NOMO-1 treated with dmso at 0.1 percent for 144 hours (cell line): ENCODE measurements at regions not wholly inside any gene's neighbourhood (a gene's known extent, or its start where the extent isn't known, plus 50 kb on each side); places are given as distances from the start of the nearest gene placed in this dataset.
"Not testable (repeated sequence)": the region's sequence is repeated elsewhere in the genome, so short reads cannot be mapped to it uniquely, and the experiment has no call there.

ENCODE experiments used
- DNase-seq: peaks from one replicate; lab custom pipeline; 2025; ENCODE audit not compliant: unreplicated experiment; lab: John Stamatoyannopoulos, UW

DNA sequence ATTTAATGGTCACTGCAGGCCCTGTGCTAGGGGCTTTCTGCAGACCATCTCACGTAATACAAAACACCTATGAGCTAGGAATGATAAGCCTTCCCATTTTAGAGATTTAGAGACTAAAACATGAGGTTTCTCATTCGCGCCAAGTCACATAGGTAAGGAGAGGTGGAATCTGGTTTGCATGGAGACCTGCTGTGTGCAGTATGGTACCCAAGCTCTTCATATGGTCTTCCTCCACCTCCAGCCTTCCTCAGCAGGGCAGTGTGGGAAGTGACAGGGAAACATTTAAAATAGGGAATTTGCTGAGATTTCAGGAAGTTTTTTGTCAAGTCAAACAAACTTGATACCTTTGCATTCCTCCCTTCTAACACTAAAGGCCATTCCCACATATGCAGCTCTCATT, 337.6 kb downstream of the IL20RB start:
- no peak for DNase-seq

DNA sequence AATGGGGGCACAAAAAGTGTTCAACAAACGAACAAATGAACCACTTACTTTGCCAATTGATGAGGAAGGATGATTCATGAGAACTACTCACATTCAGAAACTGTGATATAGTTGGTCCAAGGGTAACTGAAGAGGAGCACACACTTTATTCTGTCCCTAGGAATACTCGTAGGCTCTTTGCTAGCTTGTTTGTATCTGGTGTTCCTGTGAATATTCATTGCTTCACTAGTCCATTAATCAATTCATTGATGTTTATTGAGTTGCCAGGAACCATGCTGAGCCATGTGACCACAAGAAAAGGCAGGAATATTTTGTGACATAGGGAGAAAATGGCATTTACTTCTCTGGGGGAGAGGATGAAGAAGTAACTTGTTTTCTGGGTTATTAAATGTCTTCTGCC, 338.3 kb downstream of the IL20RB start:
- DNase-seq, result no peak

DNA sequence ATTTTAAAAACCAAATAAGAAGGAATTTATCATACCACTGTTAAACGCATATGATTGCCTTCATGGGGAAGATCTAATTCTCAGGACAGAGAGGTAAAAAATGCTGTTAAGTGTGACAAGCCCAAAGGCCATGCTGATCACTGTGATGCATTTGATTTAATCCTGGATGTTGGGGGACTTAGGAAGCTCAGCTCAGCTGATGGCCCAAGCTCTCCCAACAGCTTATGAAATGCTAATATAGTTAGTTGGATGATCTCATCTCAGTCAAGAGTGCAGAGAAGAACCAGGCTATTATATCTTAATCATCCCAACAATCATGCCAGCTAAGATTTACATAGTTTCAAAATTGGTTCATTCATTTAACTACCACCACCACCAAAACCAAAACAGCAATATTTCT, 340.0 kb downstream of the IL20RB start:
- DNase-seq, result no peak

DNA sequence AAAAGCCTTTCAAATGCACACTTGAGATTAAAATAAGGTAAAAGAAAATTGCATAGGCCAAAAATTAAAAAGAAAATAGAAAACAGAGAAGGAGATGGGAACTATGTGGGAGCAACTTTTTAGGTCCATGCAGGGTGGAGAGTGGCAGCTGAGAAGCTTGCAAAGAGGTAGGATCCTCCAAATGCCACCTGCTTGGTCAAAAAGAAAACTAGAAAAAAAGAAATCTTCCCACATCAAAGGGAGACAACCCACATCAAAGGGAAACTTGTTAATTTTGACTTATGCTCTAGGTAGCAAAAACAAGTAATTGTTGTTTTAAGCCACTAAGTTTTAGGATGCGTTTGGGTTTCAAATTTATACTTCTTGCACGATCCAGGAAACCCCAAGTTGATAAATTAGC, 342.9 kb downstream of the IL20RB start:
- no peak for DNase-seq

GRCh38 chr3:137304313-137305056, 346.7 kb downstream of the IL20RB start:
- no peak for DNase-seq

GRCh38 chr3:137324114-137324513, 366.3 kb downstream of the IL20RB start:
- DNase-seq, result no peak

GRCh38 chr3:137325170-137325569, 367.4 kb downstream of the IL20RB start:
- DNase-seq, result no peak

DNA sequence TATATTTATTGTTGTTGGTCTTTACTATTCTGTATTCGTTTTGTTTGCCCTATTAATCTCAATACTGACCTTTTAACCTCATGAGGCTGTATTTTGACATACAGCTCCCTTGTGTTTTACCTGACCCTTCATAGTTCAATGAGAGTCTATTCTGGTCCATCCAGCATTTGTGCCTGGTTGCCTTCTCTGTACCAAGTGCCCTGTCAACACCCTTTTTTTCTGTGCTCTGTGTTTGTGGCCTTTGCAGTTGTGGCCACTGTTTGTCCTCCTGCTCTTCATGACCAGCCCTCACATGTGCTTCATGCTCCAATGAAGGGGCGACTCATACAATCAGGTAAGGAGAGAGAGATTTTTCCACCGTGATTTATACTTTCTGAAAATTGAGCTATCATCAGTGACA, 368.2 kb downstream of the IL20RB start:
- no peak for DNase-seq

DNA sequence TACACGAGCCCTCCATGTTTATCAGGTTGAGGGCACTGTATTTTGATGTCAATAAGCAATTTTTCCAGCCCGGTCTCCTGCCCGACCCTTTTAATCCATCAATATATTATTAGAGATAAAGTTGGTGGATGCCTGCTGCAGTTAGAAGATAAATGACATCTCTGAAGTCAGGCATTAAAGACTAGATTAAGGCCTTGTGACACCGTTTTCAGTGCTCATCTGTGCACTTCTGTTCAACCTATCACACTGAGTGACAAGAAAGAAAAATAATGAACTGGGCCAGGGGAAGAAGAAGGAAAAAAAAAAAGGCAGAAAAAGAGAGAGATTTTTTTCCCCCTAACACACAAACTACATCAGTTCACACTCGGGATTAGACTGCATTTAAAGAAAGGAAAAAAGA, 371.8 kb downstream of the IL20RB start:
- DNase-seq, result no peak

DNA sequence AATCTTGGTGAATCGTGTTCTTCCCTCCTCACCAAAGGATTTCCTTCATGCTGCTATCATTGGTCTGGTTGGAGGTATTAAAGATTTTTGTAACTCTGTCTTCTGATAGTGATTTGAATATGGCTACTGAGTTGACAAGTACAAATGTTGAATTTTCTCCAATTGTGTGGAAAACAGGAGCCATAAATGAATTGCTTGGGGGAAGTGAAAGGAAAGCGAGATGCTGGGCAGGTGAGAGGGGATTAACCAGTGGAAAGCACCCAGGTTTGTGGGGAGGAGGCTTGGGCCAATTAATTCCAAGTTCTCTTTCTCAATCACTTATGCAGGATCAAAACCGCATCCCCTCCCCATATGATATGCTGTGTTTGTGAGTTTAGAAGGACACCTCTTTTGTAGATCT, 372.5 kb downstream of the IL20RB start:
- DNase-seq, result no peak

- DNase-seq, result no peak
Measured at GRCh38 chr3:137332297-137332696, 374.5 kb downstream of the IL20RB start.

- DNase-seq, result no peak
Measured at GRCh38 chr3:137335478-137335877, 377.7 kb downstream of the IL20RB start.

DNA sequence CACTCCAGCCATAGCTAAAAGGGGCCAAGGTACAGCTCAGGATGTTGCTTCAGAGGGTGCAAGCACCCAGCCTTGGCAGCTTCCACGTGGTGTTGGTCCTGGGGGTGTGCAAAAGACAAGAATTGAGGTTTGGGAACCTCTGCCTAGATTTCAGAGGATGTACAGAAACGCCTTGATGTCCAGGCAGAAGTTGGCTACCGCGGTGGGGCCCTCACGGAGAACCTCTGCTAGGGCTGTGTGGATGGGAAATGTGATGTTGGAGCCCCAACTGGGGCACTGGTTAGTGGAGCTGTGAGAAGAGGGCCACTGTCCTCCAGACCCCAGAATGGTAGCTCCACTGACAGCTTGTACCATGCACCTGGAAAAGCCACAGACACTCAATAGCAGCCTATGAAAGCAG, 380.6 kb downstream of the IL20RB start:
- DNase-seq, result not testable (repeated sequence)

DNA sequence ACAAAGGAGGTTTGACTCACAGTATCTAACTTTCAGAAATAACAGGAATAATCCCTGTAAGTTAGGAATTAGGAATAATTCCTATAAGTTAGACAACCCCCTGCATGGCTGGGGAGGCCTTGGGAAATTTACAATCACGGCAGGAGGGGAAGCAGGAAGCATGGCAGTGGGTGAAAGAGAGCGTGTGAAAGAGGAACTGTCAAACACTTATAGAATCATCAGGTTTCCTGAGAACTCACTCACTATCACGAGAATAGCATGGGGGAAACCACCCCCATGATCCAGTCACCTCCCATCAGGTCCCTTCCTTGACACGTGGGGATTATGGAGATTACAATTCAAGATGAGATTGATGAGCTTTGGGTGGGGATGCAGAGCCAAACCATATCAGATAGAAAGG, 385.5 kb downstream of the IL20RB start:
- no peak for DNase-seq

DNA sequence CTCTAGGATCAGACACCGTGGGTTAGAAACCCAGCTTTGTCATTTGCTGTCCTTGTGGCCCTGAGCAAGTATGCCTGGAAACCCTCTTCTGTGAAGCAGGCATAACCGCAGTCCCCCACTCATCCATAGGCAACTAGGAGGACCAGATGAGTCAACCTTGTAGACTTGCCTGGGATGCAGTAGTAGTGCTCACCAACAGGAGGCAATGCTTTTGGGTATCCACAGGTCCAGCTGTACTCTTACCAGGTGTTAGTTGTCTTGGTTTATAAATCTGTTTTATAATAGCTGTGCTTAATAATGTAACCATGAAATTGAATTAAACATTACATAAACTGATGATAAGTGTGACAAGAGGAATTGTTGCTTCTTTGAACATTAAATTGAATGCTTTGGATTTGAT, 389.3 kb downstream of the IL20RB start:
- no peak for DNase-seq

- DNase-seq, result no peak
Measured at GRCh38 chr3:137347817-137348368, 390.1 kb downstream of the IL20RB start.

- no peak for DNase-seq
Measured at GRCh38 chr3:137348936-137349335, 391.2 kb downstream of the IL20RB start.

- no peak for DNase-seq
Measured at GRCh38 chr3:137349557-137350348, 392.0 kb downstream of the IL20RB start.

- DNase-seq, result no peak
Measured at GRCh38 chr3:137360531-137361201, 402.9 kb downstream of the IL20RB start.

GRCh38 chr3:137382005-137382594, 382.0 kb upstream of the SOX14 start:
- DNase-seq, result no peak

GRCh38 chr3:137385922-137386321, 378.2 kb upstream of the SOX14 start:
- no peak for DNase-seq
